Fibroblast of lung (primary cell): ENCODE measurements at regions not wholly inside any gene's neighbourhood (a gene's known extent, or its start where the extent isn't known, plus 50 kb on each side); places are given as distances from the start of the nearest gene placed in this dataset.

Experiments used
- CTCF ChIP-seq, 2 donors: IDR thresholded peaks in 1 of 2; conservative IDR thresholded peaks in 1 of 2; 1 replicate in 1 of 2; 2 replicates in 1 of 2; pipeline ENCODE4 v1.5.1; 2011 to 2012; ENCODE audit warnings: low read length in 2 of 2, control low read depth in 1 of 2, inconsistent platforms in 1 of 2, low read depth in 1 of 2, mild to moderate bottlenecking in 1 of 2
- EZH2 ChIP-seq: IDR thresholded peaks from 2 replicates; pipeline ENCODE4 v1.5.1; 2012; ENCODE audit warnings: low read length, control low read depth, mild to moderate bottlenecking; ENCODE audit errors: missing control alignments

- TF ChIP-seq CTCF (conservative IDR thresholded peaks at IDR 0.05 in 1 of 2, IDR thresholded peaks at IDR 0.05 in 1 of 2; ENCODE audit: low read depth in 1 of 2, low read length in 2 of 2), result no peak
- no peak for TF ChIP-seq EZH2
Measured at GRCh38 chr9:91117959-91118703, 243.6 kb downstream of the AUH start.
